Keratinocyte (primary cell): ENCODE measurements at regions not wholly inside any gene's neighbourhood (a gene's known extent, or its start where the extent isn't known, plus 50 kb on each side); places are given as distances from the start of the nearest gene placed in this dataset.

Experiments
- EZH2 ChIP-seq: IDR thresholded peaks from one replicate; pipeline ENCODE4 v1.6.1; 2012; ENCODE audit warnings: inconsistent platforms, mild to moderate bottlenecking, low read length, moderate library complexity
- TF ChIP-seq, protein P1 (sequence below), 3 experiments: IDR thresholded peaks in 1 of 3; conservative IDR thresholded peaks in 1 of 3; optimal IDR thresholded peaks in 1 of 3; 2 replicates in 2 of 3; 3 replicates in 1 of 3; pipeline versions ENCODE3 to v1.5.1; 2011; ENCODE audit warnings: low read length in 3 of 3, mild to moderate bottlenecking in 3 of 3, moderate library complexity in 2 of 3, control low read depth in 1 of 3, inconsistent platforms in 1 of 3; ENCODE audit not compliant: insufficient read depth in 2 of 3; ENCODE audit errors: extremely low read depth in 1 of 3

DNA sequence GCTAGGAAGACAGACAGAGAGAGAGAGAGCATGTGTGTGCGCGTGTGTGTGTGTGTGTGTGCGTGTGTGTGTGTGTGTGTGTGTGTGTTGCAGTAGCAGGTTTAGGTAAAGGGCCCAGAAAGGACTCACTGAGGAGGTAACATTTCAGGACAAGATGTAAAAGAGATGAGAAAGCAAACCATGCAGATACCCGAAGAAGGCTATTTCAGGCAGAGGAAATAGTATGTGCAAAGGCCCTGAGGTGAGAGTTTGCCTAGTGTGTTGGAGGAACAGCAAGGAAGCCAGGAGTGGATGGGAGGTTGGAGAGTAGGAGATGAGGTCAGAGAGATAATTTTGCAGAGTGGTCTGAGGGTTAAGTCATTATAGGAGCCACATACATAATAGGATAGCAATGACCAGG is 754.3 kb upstream of the TBX3 start:
- TF ChIP-seq, protein P1, sequence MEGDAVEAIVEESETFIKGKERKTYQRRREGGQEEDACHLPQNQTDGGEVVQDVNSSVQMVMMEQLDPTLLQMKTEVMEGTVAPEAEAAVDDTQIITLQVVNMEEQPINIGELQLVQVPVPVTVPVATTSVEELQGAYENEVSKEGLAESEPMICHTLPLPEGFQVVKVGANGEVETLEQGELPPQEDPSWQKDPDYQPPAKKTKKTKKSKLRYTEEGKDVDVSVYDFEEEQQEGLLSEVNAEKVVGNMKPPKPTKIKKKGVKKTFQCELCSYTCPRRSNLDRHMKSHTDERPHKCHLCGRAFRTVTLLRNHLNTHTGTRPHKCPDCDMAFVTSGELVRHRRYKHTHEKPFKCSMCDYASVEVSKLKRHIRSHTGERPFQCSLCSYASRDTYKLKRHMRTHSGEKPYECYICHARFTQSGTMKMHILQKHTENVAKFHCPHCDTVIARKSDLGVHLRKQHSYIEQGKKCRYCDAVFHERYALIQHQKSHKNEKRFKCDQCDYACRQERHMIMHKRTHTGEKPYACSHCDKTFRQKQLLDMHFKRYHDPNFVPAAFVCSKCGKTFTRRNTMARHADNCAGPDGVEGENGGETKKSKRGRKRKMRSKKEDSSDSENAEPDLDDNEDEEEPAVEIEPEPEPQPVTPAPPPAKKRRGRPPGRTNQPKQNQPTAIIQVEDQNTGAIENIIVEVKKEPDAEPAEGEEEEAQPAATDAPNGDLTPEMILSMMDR (optimal IDR thresholded peaks at IDR 0.05 in 1 of 3, IDR thresholded peaks at IDR 0.05 in 1 of 3, conservative IDR thresholded peaks at IDR 0.05 in 1 of 3; ENCODE audit: extremely low read depth in 1 of 3, insufficient read depth in 2 of 3, low read length in 3 of 3) = no peak
- TF ChIP-seq EZH2 = no peak
